ENCODE measurements at regions not wholly inside any gene's neighbourhood (a gene's known extent, or its start where the extent isn't known, plus 50 kb on each side); places are given as distances from the start of the nearest gene placed in this dataset.
"Not testable (repeated sequence)": the region's sequence is repeated elsewhere in the genome, so short reads cannot be mapped to it uniquely, and the experiment has no call there.

DNA sequence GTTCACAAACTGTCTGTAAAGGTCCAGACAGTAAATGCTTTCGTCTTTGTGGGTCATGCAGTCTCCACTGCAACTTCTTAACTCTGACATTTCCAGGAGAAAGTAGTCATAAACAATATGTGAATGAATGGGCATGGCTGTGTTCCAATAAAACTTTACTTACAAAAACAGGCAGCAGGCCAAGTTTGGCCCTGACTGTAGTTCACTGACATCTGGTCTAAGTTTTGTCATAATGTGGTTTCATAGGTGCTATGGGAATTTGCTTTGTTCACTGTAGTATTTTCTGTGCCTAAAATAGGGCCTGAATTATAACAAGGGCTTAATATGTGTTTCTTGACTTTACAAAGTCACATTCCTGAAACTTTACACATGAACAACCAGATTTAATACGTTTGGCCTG, 186.0 kb upstream of the KBTBD8 start:
- no peak for FAIRE-seq

DNA sequence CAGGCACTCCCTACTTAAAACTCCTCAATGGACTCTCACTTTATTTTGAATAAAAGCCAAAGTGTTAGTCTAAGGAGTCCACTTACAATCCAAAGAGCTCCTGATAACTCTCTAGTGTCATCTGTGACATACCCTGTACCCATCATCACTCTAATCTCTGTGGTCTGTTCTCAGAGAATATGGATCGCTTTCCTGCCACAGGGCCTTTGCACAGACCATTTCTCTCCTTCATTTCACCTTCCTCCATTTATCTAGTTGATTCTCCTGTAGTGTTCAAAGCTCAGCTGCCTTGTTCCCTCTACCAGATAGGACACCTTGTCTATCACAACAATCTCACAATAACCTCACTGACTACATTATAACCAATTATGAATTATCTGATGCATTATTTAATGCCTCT, 185.4 kb upstream of the KBTBD8 start:
- FAIRE-seq, result no peak

DNA sequence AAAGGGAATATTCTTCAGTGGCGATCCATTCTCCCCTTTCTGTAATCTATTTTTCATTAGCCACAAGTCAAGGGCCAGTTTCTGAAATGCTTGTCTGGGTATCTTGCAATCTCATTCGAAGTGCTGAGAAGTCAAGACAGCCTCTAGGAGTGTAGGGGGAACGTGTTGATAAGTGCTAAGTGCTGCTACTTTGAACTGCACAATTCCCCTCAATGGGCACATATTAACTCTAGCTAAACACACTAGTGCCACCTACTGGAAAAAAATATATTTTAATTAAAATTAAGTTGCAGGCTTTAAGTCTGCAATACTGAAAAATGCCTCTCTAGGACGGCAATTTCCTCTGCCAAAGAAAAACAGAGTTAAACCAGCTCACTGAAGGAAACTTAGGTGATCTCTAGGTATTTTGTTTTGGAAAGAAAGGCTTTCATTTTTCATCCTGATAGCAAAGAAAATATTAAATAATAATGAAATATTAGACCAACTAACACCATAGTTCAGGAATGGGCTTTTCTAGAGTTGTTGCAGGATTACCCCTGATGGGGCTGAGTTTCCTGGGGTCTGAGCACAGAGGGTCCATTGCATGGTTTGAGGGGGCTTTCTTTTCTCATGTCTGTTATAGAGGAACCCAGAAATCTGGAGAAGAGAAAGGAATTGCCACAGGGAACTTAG, 181.9 kb upstream of the KBTBD8 start:
- peak; percentile 99 for FAIRE-seq

DNA sequence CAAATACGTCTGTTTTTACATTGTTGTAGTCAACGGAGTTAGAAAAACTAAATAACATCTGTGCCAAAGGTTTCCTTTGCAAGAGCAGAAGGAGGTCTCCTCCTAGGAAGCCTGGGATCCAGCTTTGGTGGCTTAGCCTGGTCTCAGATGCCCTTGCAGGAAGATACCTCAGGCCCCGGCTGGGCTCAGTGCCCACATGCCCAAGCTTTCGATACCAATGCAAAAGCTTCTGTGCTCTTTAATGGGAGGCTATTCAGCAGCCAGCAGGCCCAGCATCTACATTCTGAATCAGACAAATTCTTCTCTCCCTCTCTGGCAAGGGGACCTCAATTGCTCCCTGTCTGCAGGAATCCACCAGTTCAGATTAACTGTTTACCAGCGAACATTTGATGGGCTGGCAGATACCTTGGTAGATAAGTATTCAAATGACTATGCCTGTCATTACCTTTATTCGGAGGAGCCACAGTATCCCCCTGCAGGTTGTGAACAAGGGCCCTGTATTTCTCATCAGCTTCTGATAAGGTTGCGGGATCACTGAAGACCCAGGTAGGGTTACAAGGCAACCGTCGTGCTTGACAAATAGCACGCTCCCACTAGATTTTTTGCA, 180.1 kb upstream of the KBTBD8 start:
- no peak for FAIRE-seq

DNA sequence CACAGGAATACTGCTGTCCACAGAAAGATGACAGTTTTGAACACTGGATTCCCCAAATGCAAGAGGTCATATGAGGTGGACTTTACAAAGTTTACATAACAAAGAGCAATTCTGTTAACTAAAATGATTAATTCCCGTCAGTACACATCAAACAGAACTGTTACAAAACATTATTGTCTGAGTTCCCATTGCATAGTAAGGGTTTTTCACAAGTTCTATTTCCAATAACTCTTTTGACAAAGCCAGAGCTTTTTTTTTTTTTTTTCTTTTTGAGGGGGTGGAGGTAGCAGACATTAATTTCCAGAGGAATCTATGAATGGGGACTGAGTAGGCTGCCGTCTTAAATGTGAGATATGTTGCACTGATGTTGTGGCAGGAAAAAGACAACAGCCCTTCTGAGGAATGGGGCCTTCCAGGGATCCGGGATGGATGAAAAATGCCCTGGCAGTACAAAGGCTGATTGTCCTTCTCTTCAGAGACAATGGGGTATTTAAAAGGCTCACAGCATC, 178.1 kb upstream of the KBTBD8 start:
- no peak for FAIRE-seq

DNA sequence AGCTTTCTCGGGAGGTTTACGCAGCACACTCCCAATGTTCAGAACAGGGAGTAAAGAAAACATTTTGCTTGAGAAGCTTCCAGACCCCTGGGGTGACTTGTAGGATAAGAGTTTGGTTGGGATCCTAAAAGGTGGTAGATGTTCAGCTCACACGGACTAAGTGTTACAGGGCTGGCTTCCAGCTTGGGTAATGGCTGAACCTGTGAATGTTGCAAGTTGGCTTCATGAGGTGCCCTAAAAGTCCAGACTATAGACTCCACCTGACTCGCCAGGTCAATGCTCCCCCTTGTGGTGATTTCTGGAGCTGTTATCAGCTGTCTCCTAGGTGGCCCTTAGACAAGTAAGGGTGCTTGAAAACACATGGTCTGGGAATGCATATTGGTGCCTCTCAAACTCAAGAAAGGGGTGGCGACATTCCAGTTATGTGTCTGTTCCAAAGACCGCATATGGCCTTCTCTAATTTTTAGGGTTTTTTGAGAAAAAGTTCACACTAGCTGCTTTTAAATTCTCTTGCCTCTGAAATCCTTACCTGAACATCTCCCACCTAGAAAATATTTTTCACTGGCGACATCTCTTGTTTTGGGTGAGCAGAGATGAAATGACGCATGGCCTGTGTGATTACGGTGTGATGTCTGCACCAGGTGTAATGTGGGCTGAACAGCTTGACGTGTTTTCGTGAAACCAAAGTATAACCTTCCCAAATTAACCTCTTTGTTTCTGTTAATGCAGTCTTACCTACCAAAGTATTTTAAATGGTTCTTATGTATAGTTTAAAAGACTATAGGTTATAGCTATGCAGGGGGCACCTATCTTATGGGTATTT, 175.7 kb upstream of the KBTBD8 start:
- FAIRE-seq, result peak; percentile 82

DNA sequence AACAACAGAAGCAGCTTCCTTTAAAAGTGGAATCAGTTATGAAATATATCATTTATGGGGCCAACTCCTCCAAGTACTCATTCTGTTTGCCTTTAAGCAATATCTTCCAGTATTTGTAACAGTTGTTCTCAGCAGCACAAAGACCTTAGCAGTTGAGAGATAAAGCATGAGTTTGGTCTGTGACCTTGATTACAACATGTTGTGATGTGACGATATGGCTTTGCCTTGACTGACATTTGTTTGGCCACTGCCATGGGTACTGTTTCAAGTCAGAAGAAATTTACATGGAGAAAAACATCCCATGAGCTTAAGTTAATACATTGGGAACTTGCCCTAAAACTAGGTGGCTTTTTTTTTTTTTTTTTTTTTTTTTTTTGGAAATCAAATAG, 175.1 kb upstream of the KBTBD8 start:
- peak; percentile 13 for FAIRE-seq

DNA sequence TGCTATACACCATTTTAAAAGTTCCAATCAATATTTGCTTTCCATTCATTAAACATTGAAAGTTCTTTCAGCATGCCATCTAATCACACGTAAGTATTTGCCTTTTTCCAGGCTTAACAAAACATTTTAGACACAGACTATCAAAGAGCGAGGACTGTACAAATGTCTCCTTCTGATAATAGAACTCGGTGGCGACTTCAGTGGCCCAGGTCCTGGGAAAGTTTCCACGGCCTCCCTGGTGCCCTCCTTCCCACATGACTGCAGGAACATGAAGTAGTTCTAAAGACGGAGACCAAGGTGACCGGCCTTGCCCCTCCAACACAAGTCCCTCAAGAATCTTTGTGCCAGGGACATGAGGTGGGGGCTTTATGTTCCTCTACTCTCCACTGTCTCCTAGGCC, 174.6 kb upstream of the KBTBD8 start:
- no peak for FAIRE-seq

DNA sequence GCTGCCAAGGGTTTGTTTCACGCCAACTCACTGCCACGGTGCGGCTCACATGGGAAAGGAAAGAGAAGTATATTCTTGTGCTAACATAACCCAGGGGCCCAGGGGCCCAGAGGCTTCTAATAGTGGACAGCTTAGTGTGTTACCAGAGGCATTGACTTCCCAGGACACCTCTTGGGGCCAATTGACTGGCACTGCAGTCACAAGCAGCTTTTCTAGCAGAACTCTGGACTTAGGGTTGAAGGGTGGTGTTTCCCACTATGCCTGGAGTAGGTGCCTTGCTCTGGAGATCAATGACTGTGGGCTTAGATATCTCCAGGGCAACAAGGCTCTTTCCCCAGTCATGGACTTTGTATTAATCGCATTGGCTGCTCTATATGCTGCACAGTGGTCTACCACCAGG, 172.7 kb upstream of the KBTBD8 start:
- no peak for FAIRE-seq

DNA sequence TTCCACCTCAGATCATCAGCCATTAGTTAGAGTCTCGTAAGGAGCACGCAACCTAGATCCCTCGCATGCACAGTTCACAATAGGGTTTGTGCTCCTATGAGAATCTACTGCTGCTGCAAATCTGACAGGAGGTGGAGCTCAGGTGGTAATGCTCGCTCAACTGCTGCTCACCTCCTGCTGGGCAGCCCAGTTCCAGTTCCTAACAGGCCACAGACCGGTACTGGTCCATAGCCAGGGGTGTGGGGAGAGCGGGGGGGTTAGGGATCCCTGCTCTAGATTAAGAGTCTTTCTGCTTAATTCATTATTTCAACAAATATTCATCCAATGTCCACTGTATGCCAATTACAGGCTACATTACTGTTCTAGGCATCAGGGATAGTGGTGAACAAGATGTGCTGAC, 170.4 kb upstream of the KBTBD8 start:
- FAIRE-seq, result no peak

DNA sequence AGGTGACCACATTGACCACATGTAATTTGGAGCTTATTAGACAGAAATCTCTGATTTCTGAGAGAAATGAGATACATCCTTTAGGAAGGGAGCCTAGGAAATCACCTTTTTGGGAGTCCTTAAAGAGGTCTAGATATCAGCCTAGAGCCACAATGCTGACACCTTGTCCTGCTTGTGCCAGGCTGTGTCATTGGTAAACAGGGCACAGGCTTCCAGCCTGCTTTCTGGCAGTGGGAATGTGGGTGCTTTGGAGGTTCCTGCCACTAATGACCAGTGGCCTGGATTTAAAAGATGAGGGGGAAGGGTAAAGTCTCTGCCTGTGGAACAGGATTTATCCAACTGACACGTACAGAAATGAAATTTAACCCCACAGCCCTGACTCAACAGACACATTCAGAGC, 169.8 kb upstream of the KBTBD8 start:
- FAIRE-seq, result no peak

DNA sequence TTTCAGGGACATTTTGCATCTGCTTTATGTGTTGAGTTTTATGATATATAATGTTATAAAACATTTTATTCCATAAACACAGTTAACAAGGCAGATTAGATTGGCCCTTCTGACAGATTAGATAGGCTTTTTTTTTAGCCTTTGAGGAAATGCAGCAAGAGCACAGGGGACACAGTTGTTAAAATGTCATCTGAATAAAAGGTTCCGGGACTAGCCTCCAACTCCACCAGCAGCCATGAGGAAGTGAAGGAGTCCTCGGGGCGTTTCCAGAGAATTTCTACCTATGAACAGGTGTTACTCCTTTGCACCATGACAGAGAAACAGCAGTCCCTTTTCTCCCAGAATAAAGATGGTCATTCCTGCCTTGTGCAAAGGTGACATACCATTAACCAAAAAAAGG, 167.8 kb upstream of the KBTBD8 start:
- FAIRE-seq, result no peak

DNA sequence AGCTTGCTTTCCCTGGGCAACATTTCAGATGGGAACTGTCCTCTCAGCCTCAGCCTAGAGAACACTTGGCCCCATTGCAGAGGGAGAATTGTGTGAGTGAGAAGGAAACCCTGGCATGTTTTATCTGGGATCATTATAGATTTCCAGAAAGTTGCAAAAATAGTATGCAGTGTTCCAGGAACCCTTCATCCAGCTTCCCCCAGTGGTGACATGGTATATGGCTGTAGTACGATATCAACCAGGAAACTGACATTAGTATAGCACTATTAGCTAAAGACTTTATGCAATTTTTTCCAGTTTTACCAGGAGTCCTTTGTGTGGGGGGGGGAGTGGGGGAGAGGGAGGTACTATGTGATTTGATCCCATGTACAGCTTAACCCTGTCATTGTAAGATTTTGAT, 166.2 kb upstream of the KBTBD8 start:
- no peak for FAIRE-seq

DNA sequence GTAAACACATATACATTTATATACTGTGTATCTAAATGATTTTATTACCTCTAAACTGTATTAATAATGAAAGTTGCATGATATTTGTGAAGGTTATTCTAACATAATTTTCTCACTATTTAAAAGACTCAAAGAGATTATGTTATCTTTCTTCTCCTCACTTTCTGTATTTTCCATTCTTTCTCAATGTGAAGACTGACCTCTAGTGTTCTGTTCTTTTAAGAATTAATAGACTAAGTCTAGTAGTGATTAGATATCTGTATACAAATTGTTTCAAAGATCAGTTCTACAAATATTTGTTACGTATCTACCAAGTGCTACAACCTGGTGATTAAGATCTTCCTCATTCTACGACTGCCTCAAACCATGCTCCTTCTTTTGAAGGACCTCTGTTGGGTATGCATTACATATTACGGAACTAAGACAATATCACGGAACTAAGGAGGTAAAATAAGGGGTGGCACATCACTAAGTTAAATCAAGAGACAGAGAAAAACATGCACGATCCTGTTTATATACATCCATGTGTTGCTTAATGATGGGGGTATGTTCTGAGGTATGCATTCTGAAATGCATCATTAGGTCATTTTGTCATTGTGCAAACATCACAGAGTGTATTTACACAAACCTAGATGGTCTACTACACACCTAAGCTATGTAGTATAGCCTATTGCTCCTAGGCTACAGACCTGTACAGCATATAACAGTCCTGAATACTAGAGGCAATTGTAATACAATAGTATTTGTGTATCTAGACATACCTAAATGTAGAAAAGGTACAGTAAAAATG, 161.5 kb upstream of the KBTBD8 start:
- peak; percentile 76 for FAIRE-seq

DNA sequence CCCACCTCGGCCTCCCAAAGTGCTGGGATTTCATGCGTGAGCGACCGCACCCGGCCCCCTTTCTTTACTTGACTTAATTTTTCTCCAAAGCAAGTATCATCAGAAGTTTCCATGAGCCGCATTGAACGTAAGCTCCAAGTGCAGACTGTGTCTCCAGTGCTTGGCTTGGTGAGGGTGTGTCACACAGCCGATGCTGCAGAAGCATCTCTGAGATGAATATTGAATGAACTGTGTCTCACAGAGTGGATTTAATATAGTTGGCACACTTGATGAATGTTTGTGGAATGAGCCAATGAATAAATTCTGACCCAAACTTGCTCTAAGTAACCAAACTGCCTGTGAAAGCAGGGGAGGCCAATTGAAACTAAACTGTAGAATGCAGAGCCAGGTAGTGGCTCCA, 159.4 kb upstream of the KBTBD8 start:
- FAIRE-seq, result no peak

DNA sequence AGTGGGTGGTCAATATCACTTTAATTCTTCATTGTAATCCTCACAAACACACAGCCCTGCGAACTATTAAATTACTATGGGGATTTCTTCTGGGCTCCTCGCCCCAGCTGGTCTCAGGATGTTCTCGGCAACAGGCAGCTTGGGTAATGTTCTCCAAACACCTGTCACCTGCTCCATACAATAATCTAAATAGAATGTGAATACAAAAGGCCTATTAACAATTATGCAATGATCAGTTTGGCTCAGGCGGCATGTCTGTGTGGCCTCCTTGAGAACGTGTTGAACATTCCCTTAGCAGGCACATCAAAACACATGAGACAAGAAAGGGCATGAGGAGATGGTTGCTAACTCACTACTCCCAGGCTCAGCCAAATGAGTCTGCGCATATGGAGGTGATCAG, 158.6 kb upstream of the KBTBD8 start:
- FAIRE-seq, result no peak

DNA sequence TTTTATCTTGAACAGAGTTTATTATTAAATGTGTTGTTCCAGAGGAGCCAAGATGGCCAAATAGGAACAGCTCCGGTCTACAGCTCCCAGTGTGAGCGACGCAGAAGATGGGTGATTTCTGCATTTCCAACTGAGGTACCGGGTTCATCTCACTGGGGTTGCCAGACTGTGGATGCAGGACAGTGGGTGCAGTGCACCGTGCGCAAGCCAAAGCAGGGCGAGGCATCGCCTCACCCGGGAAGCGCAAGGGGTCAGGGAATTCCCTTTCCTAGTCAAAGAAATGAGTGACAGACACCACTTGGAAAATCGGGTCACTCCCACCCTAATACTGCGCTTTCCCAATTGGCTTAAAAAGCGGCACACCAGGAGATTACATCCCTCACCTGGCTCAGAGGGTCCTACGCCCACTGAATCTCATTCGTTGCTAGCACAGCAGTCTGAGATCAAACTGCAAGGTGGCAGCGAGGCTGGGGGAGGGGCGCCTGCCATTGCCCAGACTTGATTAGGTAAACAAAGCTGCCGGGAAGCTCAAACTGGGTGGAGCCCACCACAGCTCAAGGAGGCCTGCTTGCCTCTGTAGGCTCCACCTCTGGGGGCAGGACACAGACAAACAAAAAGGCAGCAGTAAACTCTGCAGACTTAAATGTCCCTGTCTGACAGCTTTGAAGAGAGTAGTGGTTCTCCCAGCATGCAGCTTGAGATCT, 155.2 kb upstream of the KBTBD8 start:
- FAIRE-seq, result not testable (repeated sequence)

DNA sequence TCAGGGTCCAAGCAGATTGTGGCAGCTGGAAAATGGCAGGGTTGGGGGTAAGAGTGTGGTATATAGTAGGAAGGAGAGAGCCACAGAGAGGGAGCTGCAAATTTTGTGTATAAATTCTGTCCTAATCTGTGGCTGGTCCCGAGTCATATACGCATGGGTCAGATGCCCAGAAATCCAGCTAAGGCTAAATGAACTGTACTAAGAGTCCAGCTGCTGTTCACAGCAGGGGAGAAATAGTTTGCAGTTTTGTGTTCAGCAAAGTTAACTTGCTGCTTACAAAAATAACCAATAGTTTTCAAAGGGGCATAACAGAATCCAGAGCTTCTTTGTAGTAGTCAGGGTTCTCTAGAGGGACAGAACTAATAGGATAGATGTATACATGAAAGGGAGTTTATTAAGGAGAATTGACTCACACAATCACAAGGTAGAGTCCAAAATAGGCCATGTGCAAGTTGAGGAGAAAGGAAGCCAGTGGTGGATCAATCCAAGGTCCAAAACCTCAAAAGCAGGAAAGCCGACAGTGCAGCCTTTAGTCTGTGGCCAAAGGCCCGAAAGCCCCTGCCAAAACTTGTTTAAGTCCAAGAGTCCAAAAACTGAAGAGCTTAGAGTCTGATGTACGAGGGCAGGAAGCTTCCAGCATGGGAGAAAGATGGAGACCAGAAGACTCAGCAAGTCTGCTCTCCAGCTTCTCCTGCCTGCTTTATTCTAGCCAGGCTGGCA, 146.1 kb upstream of the KBTBD8 start:
- no peak for FAIRE-seq

DNA sequence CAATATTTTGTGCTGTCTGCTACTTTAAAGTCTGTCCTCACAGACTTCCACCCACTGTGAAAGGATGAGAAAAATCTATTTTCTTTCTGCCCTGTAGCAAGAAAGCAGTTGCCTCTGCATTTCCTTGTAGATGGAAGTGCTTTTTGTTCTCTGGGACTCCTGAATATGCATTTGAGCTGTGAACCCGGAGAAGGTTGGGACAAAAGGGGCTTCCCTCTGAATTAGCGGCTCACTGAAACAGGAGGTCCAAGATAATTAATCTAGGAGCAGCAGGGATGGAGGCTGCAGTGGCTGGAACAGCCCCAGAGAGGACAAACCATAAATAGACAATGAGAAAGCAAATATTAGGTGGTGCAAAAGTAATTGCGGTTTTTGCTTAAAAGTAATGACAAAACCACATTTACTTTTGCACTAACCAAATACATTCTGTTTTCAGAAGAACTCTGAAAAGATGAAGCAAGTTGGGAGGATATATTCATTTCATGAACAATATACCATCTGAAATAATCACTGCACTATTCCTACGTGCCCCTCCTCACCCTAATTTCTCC, 143.4 kb upstream of the KBTBD8 start:
- no peak for FAIRE-seq

DNA sequence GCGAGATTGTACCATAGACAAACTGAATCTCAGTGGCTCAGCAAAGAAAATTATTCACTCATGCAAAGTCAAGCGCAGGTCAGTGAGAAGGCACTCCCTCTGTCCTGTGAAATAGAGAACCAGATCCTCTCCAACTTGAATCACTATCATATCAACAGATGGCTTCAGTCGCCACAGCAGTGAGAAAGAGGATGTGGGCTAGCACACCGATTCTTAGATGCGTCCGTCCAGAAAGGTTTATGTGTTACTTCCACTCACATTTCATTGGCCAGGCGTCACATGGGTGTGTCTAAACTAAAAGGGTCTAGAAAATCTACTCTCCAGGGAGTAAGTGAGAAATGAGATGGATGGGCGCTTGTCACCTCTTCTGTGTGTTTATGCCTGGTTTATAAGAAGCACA, 141.6 kb upstream of the KBTBD8 start:
- FAIRE-seq, result no peak

DNA sequence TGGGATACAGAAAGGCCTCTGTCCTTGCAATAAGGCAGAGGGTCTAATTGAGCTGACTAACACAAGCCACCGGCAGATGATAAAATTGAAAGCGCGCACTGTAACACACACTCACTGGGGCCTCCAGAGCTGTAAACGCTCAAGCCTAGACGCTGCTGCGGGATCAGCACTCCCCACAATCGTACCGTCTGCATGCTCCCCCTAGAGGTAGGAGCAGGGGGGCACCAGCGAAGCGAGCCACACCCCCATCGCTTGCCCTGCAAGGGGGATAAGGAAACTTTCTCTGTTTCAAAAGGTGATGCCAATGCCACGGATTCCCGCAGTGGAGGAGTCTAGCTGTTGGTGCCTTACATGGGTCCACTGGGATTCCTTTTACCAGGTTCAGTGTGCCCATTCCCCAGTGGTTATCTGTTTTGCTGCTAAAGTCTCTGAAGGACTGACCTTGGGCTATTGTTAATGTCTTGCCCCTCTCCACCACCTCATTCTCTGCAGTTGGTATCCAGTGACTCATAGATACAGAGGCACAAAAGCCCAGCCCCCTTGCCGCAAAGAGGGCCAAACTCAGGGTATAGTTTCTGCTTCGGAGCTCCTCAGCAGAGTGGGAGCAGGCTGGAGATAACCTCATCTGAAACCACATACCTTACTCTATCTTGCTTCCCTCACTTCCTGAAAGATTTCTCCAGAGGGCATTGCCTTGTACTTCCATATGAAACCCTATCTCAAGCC, 139.3 kb upstream of the KBTBD8 start:
- no peak for FAIRE-seq
